ENCODE measurements at regions not wholly inside any gene's neighbourhood (a gene's known extent, or its start where the extent isn't known, plus 50 kb on each side); places are given as distances from the start of the nearest gene placed in this dataset.

DNA sequence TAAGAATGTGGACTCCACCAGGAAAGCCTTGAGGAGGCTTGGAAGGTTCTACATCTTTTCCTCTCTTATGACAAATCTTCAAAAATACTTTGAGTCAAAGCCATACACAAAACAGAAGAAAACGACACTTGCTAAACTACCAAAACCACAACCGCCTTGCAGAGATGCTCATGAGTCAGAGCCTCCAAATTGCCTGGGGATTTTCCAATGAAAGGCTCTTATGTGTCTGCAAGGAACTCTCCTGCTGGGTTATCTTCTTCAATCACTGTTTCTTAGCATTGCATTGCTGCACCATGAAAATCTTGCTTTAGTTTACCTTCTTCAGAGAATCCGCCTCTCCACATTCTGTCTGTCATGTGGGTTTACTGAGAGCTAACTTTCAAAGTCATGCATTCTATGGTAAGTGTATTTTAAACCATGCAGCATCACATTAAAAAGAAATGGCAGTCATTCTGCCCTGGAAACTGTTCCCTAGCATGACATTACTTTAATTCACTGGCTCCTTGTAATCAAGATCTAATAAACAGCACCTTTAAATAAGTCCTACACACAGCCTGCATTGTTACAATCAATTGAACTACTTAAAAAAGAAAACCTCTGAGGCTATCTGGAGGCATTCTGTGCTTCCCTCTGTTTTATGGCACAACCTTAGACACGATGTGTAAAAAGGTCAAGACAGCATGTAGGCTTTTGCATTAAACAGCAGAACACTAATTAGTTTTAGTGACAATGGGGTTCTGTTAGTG lies 210.0 kb upstream of the FOXD3 start:
- DNase-seq (ENCODE audit: low read depth) = peak; percentile 85
- no peak overlapping the region for H3K4me3 ChIP-seq (ENCODE audit: control insufficient read depth, low read depth, low read length)
- TF ChIP-seq CTCF (conservative IDR thresholded peaks at IDR 0.05; ENCODE audit: control insufficient read depth, insufficient read depth, low read depth, low read length) = no peak

DNA sequence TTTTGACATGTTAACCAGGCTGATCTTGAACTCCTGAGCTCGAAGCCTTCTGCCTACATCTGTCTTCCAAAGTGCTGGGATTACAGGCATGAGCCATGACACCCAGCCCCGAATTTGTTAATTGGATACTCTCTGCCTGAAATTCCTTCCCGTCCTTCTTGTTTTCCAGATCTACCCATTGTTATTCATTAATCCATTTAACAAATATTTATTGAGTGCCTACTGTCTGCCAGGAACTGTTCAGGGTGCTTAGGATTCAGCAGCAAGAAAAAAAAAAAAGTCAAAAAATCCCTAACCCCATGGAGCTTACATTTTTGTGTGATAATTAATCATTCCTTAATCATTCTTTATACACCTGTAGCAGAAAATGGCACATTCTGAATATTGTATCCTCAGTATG lies 206.8 kb upstream of the FOXD3 start:
- DNase-seq (ENCODE audit: low read depth) = no peak
- H3K4me3 ChIP-seq (ENCODE audit: control insufficient read depth, low read depth, low read length) = no peak overlapping the region
- TF ChIP-seq CTCF (conservative IDR thresholded peaks at IDR 0.05; ENCODE audit: control insufficient read depth, insufficient read depth, low read depth, low read length) = no peak

- peak; percentile 38 for DNase-seq (ENCODE audit: low read depth)
- H3K4me3 ChIP-seq (ENCODE audit: control insufficient read depth, low read depth, low read length) = no peak overlapping the region
- no peak for TF ChIP-seq CTCF (conservative IDR thresholded peaks at IDR 0.05; ENCODE audit: control insufficient read depth, insufficient read depth, low read depth, low read length)
Observed at GRCh38 chr1:63116016-63116415, 206.4 kb upstream of the FOXD3 start.

DNA sequence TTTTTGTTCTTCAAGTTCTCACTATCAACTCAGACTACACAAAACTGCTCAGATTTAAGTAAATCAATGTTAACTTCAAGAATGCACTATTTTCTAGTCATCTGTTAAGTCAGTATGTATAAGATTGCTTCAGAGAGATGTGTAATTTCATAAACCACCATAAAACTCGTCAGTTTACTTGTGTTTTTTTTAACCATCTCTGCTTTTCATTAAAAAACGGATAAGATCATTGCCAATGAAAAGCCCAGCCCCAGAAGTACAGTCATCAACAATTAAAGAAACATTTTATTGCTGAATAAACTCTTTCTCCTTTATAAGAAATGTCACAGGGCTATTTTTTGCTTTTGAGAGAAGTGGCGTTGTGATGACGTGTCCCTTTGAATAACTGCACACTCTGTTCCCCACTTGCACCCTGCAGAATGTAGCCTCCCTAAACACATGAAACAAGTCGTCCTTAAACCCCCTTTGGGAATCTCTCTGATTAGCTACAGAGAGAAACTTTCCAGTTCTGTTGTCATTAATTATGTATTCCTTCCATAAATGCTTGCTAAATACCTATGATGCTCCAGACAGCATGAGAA lies 202.7 kb upstream of the FOXD3 start:
- TF ChIP-seq CTCF (conservative IDR thresholded peaks at IDR 0.05; ENCODE audit: control insufficient read depth, insufficient read depth, low read depth, low read length) = no peak
- peak; percentile 76 for DNase-seq (ENCODE audit: low read depth)
- H3K4me3 ChIP-seq (ENCODE audit: control insufficient read depth, low read depth, low read length) = no peak overlapping the region

DNA sequence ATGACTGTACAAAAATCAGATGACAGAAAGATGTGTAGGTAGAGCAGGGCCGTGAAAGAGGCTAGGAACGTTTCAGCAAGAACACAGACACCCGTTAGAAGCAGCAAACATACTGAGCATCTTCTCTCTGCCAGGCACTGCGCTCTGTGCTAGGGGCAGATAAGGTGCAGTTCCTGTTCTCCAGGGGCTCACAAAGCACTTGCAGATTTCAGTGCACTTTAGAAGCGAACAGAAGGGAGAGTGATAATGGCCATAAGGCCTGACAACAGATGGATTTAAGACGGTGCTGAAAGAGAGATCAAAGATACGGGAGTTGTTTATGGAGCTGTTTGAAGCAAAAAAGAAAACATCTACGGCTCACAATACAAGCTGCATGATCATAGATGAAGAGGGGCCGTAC lies 200.3 kb upstream of the FOXD3 start:
- H3K4me3 ChIP-seq (ENCODE audit: control insufficient read depth, low read depth, low read length) = no peak overlapping the region
- TF ChIP-seq CTCF (conservative IDR thresholded peaks at IDR 0.05; ENCODE audit: control insufficient read depth, insufficient read depth, low read depth, low read length) = no peak
- DNase-seq (ENCODE audit: low read depth) = no peak

- no peak overlapping the region for H3K4me3 ChIP-seq (ENCODE audit: control insufficient read depth, low read depth, low read length)
- DNase-seq (ENCODE audit: low read depth) = peak; percentile 89
- TF ChIP-seq CTCF (conservative IDR thresholded peaks at IDR 0.05; ENCODE audit: control insufficient read depth, insufficient read depth, low read depth, low read length) = no peak
Observed at GRCh38 chr1:63124666-63125191, 197.6 kb upstream of the FOXD3 start.

All from fibroblast of mammary gland (primary cell).